ENCODE measurements at regions not wholly inside any gene's neighbourhood (a gene's known extent, or its start where the extent isn't known, plus 50 kb on each side); places are given as distances from the start of the nearest gene placed in this dataset.

DNA sequence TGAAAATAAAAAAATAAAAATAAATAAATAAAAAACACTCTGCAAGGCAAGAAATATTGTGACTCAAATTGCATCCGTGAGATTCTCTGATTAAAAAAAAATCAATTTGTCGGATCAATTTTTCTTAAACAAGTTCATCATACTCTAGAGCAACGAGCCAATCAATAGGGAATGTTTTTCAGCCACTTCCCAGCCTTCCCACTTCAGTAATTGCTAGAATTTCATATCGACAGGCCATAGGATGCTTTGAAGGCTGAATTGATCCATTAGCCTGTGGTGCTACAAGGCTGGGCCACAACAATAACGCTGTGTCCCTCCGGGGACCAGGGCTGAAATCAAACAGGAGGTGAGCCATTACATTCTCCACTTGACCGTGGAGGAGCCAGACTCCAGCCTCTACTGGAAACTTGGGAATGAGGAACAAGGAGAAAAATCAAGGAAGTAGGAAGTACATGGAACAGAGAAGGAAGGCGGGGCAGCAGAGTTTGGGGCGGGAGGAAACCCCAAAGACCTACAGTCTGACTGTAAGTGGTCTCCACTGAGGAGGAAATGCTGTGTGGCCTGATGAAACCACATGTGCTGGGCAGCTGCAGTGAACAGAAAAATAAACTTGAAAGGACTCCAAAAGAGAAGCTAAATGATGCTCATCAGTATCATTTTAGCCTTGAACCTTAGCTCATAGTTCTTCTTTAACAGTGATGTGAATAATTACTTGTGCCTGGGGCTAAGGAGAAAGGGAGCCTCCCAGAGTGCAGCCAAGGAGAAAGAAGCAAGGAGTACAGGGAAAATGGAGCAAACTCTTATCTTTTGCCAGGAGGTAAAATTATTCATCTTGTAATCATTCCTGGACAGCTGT lies 308.6 kb downstream of the TLE1 start:
- TF ChIP-seq FOXP2 (optimal IDR thresholded peaks at IDR 0.05; ENCODE audit: control extremely low read depth, extremely low read length, insufficient read depth) (no peak), EZH2 (IDR thresholded peaks at IDR 0.05) (no peak), POLR2AphosphoS5 (IDR thresholded peaks at IDR 0.05; ENCODE audit: borderline replicate concordance, low read depth, low read length) (no peak)
